GM19351 (cell line): ENCODE measurements at regions not wholly inside any gene's neighbourhood (a gene's known extent, or its start where the extent isn't known, plus 50 kb on each side); places are given as distances from the start of the nearest gene placed in this dataset.

Source experiments
- ATAC-seq: cut with Tn5 transposase; IDR thresholded peaks from one replicate; pipeline ENCODE4 v1.9.1; 2021; ENCODE audit warnings: mild to moderate bottlenecking, moderate library complexity; ENCODE audit not compliant: unreplicated experiment

DNA sequence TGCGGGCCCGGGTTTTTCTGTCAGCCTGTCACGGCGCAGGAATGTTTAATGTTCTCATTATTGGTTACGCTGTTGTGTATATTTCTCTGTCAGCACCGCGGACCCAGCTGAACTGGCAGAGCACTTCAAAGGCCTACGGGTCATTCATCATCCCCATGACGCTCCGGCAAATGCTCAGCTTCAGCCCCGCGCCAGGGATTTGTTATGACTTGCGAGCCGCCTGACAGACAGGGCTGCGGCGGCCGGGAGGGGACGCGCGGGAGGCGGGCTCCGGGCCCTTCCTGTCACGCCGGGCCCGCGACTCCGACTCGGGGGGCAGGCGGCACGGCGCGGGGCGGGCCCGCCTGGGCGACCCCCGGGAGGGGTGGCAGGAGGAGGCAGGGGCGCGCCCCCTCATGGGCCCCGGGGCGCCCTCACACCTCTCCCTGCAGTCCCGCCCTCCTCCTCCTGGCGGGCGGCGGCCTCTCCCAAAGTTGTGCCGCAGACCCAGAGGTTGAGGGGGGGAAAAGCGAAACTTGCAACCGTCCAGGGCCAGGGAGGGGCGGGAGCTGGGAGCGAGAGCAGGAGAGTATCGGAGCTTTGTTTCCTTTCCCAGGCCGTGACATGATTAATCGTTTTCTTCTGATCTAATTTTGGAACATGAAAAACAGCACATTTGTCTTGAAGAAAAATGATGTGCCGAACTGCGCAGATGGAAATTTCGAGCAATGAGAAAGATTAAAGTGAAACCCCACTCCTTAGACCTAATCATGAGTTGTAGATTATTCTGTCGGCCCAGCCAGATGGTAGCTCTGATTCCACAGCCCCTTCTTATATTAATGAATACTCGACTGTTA lies 59.3 kb upstream of the COMTD1 start:
- ATAC-seq: peak; percentile 81

DNA sequence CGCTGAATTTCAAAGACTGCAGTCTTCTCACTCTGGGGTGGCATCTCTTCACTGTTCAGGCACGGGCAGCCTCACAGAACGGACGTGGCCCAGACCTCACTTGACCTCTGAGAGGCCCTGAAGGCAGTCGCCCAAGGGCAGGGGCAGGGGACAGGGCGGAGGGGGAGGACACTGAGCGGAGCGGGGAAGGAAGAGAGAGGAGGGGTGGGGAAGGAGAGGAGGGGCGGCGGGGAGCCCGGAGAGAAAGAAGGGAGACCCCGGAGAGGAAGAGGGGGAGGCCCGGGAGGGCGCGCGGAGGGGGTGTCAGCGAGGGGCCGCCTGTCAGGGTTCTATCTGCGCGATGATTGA lies 58.7 kb upstream of the COMTD1 start:
- peak; percentile 14 for ATAC-seq

DNA sequence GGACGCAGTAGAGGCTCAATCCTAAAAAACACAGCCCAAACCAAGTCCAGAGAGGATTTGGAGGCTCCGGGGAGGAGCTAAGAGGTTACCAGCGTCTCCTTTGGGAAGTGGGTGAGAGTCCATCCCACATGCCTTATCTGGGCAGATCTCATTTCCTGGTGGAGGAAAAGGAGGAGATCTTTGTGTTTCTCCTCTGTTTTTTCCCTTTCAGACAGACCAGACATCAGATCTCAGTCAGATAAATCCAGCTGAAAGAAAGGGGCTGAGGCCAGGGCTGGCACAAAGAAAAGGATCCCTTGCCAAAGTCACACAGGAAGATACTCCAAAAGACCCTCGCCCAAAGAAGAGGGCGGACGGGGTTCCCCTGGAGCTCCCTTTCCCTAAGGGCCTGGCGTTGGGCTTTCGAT lies 58.3 kb upstream of the COMTD1 start:
- ATAC-seq: no peak

DNA sequence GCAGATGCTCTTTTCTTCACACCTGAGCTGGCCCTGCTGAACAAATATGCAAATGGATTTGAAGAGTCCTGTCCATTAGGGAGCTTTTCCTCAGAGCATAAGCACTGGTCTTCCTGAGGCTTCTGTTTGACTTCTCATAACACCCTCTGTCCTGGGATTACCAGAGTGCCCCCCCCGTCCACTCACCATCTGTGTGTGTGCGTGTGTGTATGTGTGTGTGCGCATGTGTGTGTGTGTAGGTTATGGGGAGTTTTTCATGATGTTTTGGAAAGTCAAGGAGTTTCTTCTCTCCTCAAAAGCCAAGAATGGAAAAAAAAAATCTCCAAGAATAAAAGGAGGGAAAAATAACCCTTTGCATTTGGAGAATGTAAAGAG lies 57.7 kb upstream of the COMTD1 start:
- no peak for ATAC-seq

DNA sequence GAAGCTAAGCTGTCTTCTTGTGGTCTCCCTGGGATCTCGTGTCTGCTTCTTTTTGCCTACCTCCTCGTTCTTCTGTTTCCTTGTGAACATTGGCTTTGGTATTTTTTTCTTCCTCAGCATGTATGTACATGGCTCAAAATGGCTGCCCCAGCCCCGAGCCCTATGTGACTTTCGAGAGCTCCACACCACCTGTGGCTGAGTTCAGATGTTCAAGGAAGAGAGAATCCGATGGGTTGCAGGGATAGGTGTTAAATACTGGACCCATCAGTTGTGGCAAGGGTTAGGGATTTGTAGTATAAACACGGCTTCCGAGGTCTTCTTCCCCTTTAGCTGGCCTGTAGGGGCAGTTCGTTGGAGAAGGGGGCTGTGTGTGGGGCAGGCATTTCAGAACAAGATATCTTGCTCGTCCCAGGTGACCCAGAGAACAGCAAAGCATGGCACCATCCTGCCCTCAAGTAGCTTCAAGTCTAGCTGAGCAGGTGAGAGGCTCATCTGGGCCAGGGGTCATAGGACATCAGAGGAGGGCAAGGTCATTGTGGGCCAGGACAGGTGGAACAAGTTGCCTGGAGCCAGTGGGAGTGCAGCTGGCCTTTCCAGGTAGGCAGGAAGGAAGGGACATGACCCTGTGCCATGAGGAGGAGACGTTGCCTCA lies 57.2 kb upstream of the COMTD1 start:
- ATAC-seq: no peak

DNA sequence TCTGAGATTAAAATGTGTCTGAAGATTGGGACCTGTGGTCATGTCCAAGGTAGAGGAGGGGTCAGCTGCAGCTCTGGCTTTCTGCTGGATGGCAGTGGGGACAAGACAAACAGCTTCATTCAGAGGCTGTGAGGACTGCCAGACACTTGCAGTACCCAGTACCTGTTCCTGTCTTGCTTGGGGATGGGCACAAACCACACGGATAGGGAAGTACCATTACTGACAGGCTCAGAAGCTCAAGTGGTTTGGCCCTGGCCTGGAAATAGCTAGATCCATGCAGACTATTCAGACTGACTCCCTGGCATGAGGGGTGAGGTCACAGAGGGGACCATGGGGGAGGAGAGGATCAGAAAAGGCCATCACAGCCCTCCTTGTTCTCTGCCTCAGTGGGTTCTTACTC lies 56.0 kb upstream of the COMTD1 start:
- ATAC-seq: no peak

DNA sequence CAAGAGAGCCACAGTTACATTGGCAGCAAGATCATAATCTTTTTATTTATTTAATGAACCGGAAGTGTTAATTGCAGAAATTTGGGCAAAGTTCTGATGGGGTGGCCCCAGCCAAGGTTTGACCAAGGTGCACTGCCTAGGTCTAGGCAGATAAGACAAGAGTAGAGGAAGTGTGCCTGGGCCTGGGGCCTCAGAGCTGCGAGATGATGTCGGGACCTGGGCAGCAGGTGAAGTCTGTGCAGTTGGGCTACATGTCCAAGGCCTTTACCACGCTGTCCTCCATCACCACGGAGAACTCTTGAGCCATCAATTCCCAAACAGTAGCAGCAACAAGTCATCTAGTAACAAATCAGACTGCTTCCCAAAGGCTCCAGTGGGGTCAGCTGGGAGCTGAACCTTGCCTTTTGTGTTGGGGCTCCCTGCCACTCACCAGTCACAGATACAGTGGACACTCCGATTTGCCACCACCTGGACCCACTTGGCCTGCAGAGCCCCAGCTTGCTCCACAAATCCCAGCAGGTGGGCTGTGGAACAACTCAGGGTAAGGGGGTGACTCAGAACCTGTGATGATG lies 52.5 kb upstream of the COMTD1 start:
- ATAC-seq: no peak

DNA sequence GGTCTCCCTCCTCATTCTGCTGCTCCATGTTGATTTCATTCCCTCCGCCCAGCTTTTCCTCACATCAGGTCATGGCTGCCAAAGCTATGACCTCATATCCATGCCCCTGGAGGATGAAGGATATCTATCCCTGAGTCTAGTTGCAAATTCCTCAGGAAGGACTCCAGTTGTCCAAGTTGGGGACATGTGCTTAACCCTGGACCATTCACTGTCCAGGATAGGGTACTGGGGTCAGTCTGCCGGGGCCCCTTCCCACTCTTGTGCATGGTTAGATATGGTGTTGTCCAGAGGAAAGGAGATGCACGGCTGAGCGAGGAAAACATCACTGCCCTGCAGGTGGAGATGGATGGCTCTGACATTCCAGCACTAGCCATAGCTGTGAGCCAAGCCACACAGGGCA lies 51.9 kb upstream of the COMTD1 start:
- ATAC-seq: no peak

DNA sequence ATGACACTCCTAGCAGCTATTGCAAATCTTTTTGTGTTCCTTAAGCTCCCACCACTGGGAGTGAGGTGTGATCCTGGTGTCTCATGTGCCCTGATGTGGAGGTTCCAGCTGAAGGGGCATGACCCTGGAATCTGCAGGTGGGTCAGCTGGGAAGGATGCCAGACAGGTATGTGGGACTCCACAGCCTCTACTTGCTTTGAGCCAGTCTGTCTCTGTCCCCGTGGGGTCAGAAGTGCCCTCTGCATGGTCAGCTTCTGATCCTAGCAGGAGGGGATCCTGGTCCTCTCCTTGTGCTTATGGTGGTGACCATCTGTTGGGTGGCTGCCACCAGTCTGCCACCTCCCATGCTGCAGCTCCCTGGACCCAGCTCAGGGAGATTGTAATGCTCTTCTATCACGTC lies 51.1 kb upstream of the COMTD1 start:
- no peak for ATAC-seq
